GM18861 (cell line): ENCODE measurements at regions not wholly inside any gene's neighbourhood (a gene's known extent, or its start where the extent isn't known, plus 50 kb on each side); places are given as distances from the start of the nearest gene placed in this dataset.

Experiments
- ATAC-seq: cut with Tn5 transposase; IDR thresholded peaks from one replicate; pipeline ENCODE4 v1.9.1; 2021; ENCODE audit not compliant: unreplicated experiment

- no peak for ATAC-seq
Observed at GRCh38 chr6:40946738-40947301, 92.2 kb downstream of the UNC5CL start.

- no peak for ATAC-seq
Observed at GRCh38 chr6:40937491-40937890, 101.5 kb downstream of the UNC5CL start.

GRCh38 chr6:40936818-40937251 is 102.2 kb downstream of the UNC5CL start:
- ATAC-seq = no peak

- no peak for ATAC-seq
Observed at GRCh38 chr6:40933864-40934263, 105.2 kb downstream of the UNC5CL start.

GRCh38 chr6:40932953-40933352 is 106.1 kb downstream of the UNC5CL start:
- ATAC-seq = no peak

- no peak for ATAC-seq
Observed at GRCh38 chr6:40932366-40932765, 106.7 kb downstream of the UNC5CL start.

- ATAC-seq = no peak
Observed at GRCh38 chr6:40931931-40932330, 107.1 kb downstream of the UNC5CL start.

GRCh38 chr6:40930555-40930954 is 108.5 kb downstream of the UNC5CL start:
- ATAC-seq = no peak

GRCh38 chr6:40930045-40930444 is 109.0 kb downstream of the UNC5CL start:
- no peak for ATAC-seq

GRCh38 chr6:40929176-40929575 is 109.8 kb downstream of the UNC5CL start:
- no peak for ATAC-seq

- ATAC-seq = no peak
Observed at GRCh38 chr6:40928763-40929162, 110.3 kb downstream of the UNC5CL start.

- ATAC-seq = no peak
Observed at GRCh38 chr6:40928307-40928706, 110.7 kb downstream of the UNC5CL start.

- ATAC-seq = no peak
Observed at GRCh38 chr6:40925341-40925740, 113.7 kb downstream of the UNC5CL start.

- no peak for ATAC-seq
Observed at GRCh38 chr6:40924839-40925238, 114.2 kb downstream of the UNC5CL start.

- ATAC-seq = no peak
Observed at GRCh38 chr6:40923880-40924279, 115.1 kb downstream of the UNC5CL start.

- ATAC-seq = no peak
Observed at GRCh38 chr6:40923326-40923725, 115.7 kb downstream of the UNC5CL start.

GRCh38 chr6:40922281-40922680 is 116.7 kb downstream of the UNC5CL start:
- ATAC-seq = no peak

- ATAC-seq = no peak
Observed at GRCh38 chr6:40918040-40918651, 120.9 kb downstream of the UNC5CL start.

- no peak for ATAC-seq
Observed at GRCh38 chr6:40917603-40918002, 121.4 kb downstream of the UNC5CL start.

- ATAC-seq = no peak
Observed at GRCh38 chr6:40916845-40917244, 122.2 kb downstream of the UNC5CL start.

GRCh38 chr6:40915165-40915564 is 123.9 kb downstream of the UNC5CL start:
- ATAC-seq = no peak

GRCh38 chr6:40914005-40914404 is 125.0 kb downstream of the UNC5CL start:
- no peak for ATAC-seq
